ENCODE measurements at regions not wholly inside any gene's neighbourhood (a gene's known extent, or its start where the extent isn't known, plus 50 kb on each side); places are given as distances from the start of the nearest gene placed in this dataset.

- no peaks in the 10 kb centered on the region for H3K36me3 Mint-ChIP-seq (ENCODE audit: insufficient read depth in 1 of 3, low read depth in 3 of 3)
- peaks cover 3% of the 10 kb centered on the region for H3K27me3 Mint-ChIP-seq (ENCODE audit: low read depth)
These were observed 90.3 kb upstream of the ERCC6L2 start for GRCh38 chr9:95785209-95785608.

More at GRCh38 chr9:95785209-95785608, 90.3 kb upstream of the ERCC6L2 start:
- no peak for TF ChIP-seq CTCF (conservative IDR thresholded peaks at IDR 0.05)
- Histone ChIP-seq H3K79me2 (ENCODE audit: insufficient read depth, low read length) (no peaks in the 10 kb centered on the region), H3K79me1 (ENCODE audit: insufficient read depth, low read depth, low read length, poor library complexity, severe bottlenecking) (no peaks in the 10 kb centered on the region), H3K56ac (ENCODE audit: insufficient read length, low read depth, low read length) (no peak overlapping the region), H3K9ac (ENCODE audit: extremely low read depth, insufficient read length, low read length) (no peak overlapping the region), H4K8ac (replicated peaks; ENCODE audit: insufficient read length, low read depth, low read length) (no peak overlapping the region), H3K4me1 (ENCODE audit: insufficient read depth, low read length) (peaks cover 3% of the 10 kb centered on the region; the same call in 1 of the 2 replicates), H3T11ph (ENCODE audit: low read length) (no peak overlapping the region), H2BK20ac (ENCODE audit: low read depth, low read length, poor library complexity, severe bottlenecking) (no peak overlapping the region), H2BK120ac (ENCODE audit: low read depth, low read length, poor library complexity, severe bottlenecking) (no peak overlapping the region), H3K14ac (ENCODE audit: insufficient read depth, low read length) (no peak overlapping the region), H2AK5ac (ENCODE audit: insufficient read length, low read length) (no peak overlapping the region), H3K27ac (ENCODE audit: insufficient read length, low read depth, low read length) (no peak overlapping the region), H2AFZ (ENCODE audit: low read length) (no peak overlapping the region), H2BK5ac (ENCODE audit: insufficient read length, low read length) (no peak overlapping the region), H3K18ac (ENCODE audit: insufficient read length, low read depth, low read length) (no peak overlapping the region), H3K4me2 (ENCODE audit: insufficient read depth, insufficient read length, low read length) (no peak overlapping the region), H4K5ac (ENCODE audit: insufficient read length, low read depth, low read length) (no peak overlapping the region), H4K91ac (ENCODE audit: insufficient read length, low read depth, low read length) (no peak overlapping the region), H3K4ac (ENCODE audit: low read depth, low read length) (no peak overlapping the region), H3K23me2 (ENCODE audit: insufficient read length, low read depth, low read length, poor library complexity, severe bottlenecking) (no peaks in the 10 kb centered on the region), H2BK12ac (ENCODE audit: insufficient read length, low read depth, low read length) (no peak overlapping the region), H3K27me3 (ENCODE audit: insufficient read depth, low read length) (no peaks in the 10 kb centered on the region), H3K23ac (ENCODE audit: insufficient read length, low read depth, low read length) (no peak overlapping the region), H2BK15ac (ENCODE audit: low read depth, low read length) (no peak overlapping the region), H3K9me3 (ENCODE audit: control insufficient read depth, low read depth, low read length) (no peaks in the 10 kb centered on the region), H4K20me1 (ENCODE audit: control insufficient read depth, insufficient read depth, insufficient read length) (no peaks in the 10 kb centered on the region)
- no peak overlapping the region for H3K27ac Mint-ChIP-seq
- DNase-seq, result no peak
- H3K4me3 Mint-ChIP-seq, result no peak overlapping the region
- no CpG with 5 or more reads among the region's 3 CpGs for WGBS (ENCODE audit: extremely low coverage, insufficient read length, low lambda C conversion rate)
- no peaks in the 10 kb centered on the region for H3K9me3 Mint-ChIP-seq
- H3K4me1 Mint-ChIP-seq, result peaks cover 21% of the 10 kb centered on the region in 2 experiments

All from H9 (cell line).